Renal cortex interstitium (tissue), 11 donors: ENCODE measurements at regions not wholly inside any gene's neighbourhood (a gene's known extent, or its start where the extent isn't known, plus 50 kb on each side); places are given as distances from the start of the nearest gene placed in this dataset.

Experiments used
- DNase-seq, 11 donors: peaks; one replicate each; pipeline ENCODE4 v3.0.0-alpha.2; 2013; ENCODE audit warnings: low read depth in 9 of 11, low spot score in 4 of 11; ENCODE audit errors: extremely low read depth in 1 of 11

GRCh38 chr2:216320852-216321251 is 51.4 kb downstream of the MARCHF4 start:
- no peak for DNase-seq

GRCh38 chr2:216319771-216320170 is 52.5 kb downstream of the MARCHF4 start:
- DNase-seq = no peak

GRCh38 chr2:216318521-216318874 is 53.8 kb downstream of the MARCHF4 start:
- DNase-seq = no peak

- DNase-seq = no peak
Measured at GRCh38 chr2:216317831-216318520, 54.3 kb downstream of the MARCHF4 start.

GRCh38 chr2:216316743-216317142 is 55.5 kb downstream of the MARCHF4 start:
- DNase-seq = no peak

GRCh38 chr2:216315802-216316603 is 56.3 kb downstream of the MARCHF4 start:
- no peak for DNase-seq

- DNase-seq = no peak
Measured at GRCh38 chr2:216312441-216312840, 59.8 kb downstream of the MARCHF4 start.

GRCh38 chr2:216308576-216308975 is 63.7 kb downstream of the MARCHF4 start:
- DNase-seq = peak in 10 of 11 donors; percentile 45 to 81 (median 70)

- no peak for DNase-seq
Measured at GRCh38 chr2:216307496-216307895, 64.8 kb downstream of the MARCHF4 start.

GRCh38 chr2:216306868-216307267 is 65.4 kb downstream of the MARCHF4 start:
- no peak for DNase-seq

- DNase-seq = no peak
Measured at GRCh38 chr2:216305574-216305973, 66.7 kb downstream of the MARCHF4 start.

GRCh38 chr2:216302981-216303676 is 69.2 kb downstream of the MARCHF4 start:
- DNase-seq = no peak

GRCh38 chr2:216300906-216301305 is 71.4 kb downstream of the MARCHF4 start:
- DNase-seq = no peak

- DNase-seq = no peak
Measured at GRCh38 chr2:216299588-216299987, 72.7 kb downstream of the MARCHF4 start.

GRCh38 chr2:216298719-216299495 is 73.4 kb downstream of the MARCHF4 start:
- DNase-seq = no peak

- no peak for DNase-seq
Measured at GRCh38 chr2:216296856-216297255, 75.4 kb downstream of the MARCHF4 start.

GRCh38 chr2:216294305-216294704 is 78.0 kb downstream of the MARCHF4 start:
- DNase-seq = no peak

GRCh38 chr2:216293883-216294282 is 78.4 kb downstream of the MARCHF4 start:
- DNase-seq = no peak

- no peak for DNase-seq
Measured at GRCh38 chr2:216292886-216293301, 79.4 kb downstream of the MARCHF4 start.
